ENCODE measurements at regions not wholly inside any gene's neighbourhood (a gene's known extent, or its start where the extent isn't known, plus 50 kb on each side); places are given as distances from the start of the nearest gene placed in this dataset.

DNA sequence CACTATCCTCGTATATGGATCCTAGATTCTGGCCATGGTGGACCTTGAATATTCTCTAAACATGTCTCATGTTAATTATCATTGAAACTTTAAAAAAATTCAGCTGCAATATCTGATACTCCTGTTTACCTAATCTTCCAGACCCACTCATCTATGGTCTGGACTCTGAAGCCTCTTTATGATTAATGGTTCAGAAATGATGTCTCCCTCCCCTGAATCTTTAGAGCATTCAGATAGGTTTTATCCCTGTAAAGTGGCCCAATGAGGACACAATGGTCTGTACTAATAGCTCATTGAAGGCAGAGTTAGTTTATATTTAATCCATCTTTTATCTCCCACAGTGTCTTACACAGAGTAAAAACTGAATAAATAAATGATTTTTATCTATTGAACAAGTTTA, 53.0 kb upstream of the DUSP10 start:
- no peak for ATAC-seq

DNA sequence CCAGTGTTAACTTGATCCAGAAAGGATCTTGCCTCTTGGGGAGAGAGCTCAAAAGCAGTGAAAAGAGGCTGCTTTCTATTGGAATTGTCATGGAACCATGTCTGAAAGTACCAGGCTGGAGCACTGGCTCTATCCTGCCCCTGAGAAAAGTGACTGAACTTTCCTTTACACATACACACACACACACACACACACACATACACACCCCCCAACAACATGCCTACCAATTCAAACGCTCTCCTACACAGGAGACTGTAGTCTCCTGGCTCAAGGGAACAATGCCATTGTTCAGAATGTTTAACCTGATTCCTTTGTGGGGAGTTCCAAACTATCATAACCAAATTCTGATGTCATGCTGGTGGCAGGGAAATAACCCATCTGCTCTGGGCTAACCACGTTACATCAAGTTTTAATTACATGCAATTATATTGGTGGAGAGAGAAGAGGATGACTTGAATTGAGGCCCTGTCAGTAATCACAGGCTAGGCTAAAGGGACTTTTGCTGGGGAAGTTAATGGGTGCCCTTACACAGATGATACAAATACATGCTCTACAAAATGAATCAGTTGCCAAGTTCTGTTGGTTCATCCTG, 52.3 kb upstream of the DUSP10 start:
- ATAC-seq: no peak
- TF ChIP-seq TOX (CRISPR knock-in tag; IDR thresholded peaks at IDR 0.05; ENCODE audit: borderline replicate concordance): no peak
- TF ChIP-seq ZFP30 (CRISPR knock-in tag; IDR thresholded peaks at IDR 0.05): no peak
- no peak for TF ChIP-seq ESRRG (CRISPR knock-in tag; IDR thresholded peaks at IDR 0.05)
- no peak for TF ChIP-seq ARNTL (CRISPR knock-in tag; IDR thresholded peaks at IDR 0.05; ENCODE audit: borderline replicate concordance, low read depth)
- TF ChIP-seq ZNF8 (CRISPR knock-in tag; IDR thresholded peaks at IDR 0.05): no peak
- no peak for TF ChIP-seq TSHZ2 (CRISPR knock-in tag; IDR thresholded peaks at IDR 0.05)
- no peak for TF ChIP-seq ZNF70 (CRISPR knock-in tag; IDR thresholded peaks at IDR 0.05)
- TF ChIP-seq, protein P1, sequence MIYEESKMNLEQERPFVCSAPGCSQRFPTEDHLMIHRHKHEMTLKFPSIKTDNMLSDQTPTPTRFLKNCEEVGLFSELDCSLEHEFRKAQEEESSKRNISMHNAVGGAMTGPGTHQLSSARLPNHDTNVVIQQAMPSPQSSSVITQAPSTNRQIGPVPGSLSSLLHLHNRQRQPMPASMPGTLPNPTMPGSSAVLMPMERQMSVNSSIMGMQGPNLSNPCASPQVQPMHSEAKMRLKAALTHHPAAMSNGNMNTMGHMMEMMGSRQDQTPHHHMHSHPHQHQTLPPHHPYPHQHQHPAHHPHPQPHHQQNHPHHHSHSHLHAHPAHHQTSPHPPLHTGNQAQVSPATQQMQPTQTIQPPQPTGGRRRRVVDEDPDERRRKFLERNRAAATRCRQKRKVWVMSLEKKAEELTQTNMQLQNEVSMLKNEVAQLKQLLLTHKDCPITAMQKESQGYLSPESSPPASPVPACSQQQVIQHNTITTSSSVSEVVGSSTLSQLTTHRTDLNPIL (CRISPR knock-in tag; IDR thresholded peaks at IDR 0.05; ENCODE audit: low read depth): no peak

More for the DNA sequence above, 53.0 kb upstream of the DUSP10 start:
- no peak for TF ChIP-seq ARNTL (CRISPR knock-in tag; IDR thresholded peaks at IDR 0.05; ENCODE audit: borderline replicate concordance, low read depth)
- TF ChIP-seq POU6F1 (CRISPR knock-in tag; IDR thresholded peaks at IDR 0.05; ENCODE audit: borderline replicate concordance, low read depth): no peak
- TF ChIP-seq ESRRG (CRISPR knock-in tag; IDR thresholded peaks at IDR 0.05): no peak
- TF ChIP-seq ZNF565 (CRISPR knock-in tag; conservative IDR thresholded peaks at IDR 0.05; ENCODE audit: low read depth): no peak

- TF ChIP-seq SNAI2 (CRISPR knock-in tag; IDR thresholded peaks at IDR 0.05): no peak
- TF ChIP-seq TCF4 (CRISPR knock-in tag; IDR thresholded peaks at IDR 0.05; ENCODE audit: borderline replicate concordance): no peak
- TF ChIP-seq, protein P2, sequence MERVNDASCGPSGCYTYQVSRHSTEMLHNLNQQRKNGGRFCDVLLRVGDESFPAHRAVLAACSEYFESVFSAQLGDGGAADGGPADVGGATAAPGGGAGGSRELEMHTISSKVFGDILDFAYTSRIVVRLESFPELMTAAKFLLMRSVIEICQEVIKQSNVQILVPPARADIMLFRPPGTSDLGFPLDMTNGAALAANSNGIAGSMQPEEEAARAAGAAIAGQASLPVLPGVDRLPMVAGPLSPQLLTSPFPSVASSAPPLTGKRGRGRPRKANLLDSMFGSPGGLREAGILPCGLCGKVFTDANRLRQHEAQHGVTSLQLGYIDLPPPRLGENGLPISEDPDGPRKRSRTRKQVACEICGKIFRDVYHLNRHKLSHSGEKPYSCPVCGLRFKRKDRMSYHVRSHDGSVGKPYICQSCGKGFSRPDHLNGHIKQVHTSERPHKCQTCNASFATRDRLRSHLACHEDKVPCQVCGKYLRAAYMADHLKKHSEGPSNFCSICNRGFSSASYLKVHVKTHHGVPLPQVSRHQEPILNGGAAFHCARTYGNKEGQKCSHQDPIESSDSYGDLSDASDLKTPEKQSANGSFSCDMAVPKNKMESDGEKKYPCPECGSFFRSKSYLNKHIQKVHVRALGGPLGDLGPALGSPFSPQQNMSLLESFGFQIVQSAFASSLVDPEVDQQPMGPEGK (CRISPR knock-in tag; IDR thresholded peaks at IDR 0.05; ENCODE audit: borderline replicate concordance): no peak
- TF ChIP-seq ESRRG (CRISPR knock-in tag; IDR thresholded peaks at IDR 0.05): no peak
- TF ChIP-seq, protein P1 (CRISPR knock-in tag; IDR thresholded peaks at IDR 0.05; ENCODE audit: low read depth): no peak
- no peak for TF ChIP-seq CSRNP3 (CRISPR knock-in tag; IDR thresholded peaks at IDR 0.05)
- TF ChIP-seq TSHZ2 (CRISPR knock-in tag; IDR thresholded peaks at IDR 0.05): no peak
- no peak for TF ChIP-seq GLIS3 (CRISPR knock-in tag; IDR thresholded peaks at IDR 0.05)
- no peak for TF ChIP-seq ARNTL (CRISPR knock-in tag; IDR thresholded peaks at IDR 0.05; ENCODE audit: borderline replicate concordance, low read depth)
- TF ChIP-seq OSR1 (CRISPR knock-in tag; IDR thresholded peaks at IDR 0.05): no peak
- TF ChIP-seq RARB (CRISPR knock-in tag; IDR thresholded peaks at IDR 0.05): no peak
- no peak for TF ChIP-seq ZFP30 (CRISPR knock-in tag; IDR thresholded peaks at IDR 0.05)
- no peak for TF ChIP-seq ZNF70 (CRISPR knock-in tag; IDR thresholded peaks at IDR 0.05)
- TF ChIP-seq ISL1 (CRISPR knock-in tag; IDR thresholded peaks at IDR 0.05): no peak
- TF ChIP-seq BACH2 (CRISPR knock-in tag; IDR thresholded peaks at IDR 0.05; ENCODE audit: borderline replicate concordance): no peak
- no peak for TF ChIP-seq ZNF8 (CRISPR knock-in tag; IDR thresholded peaks at IDR 0.05)
- no peak for TF ChIP-seq ZNF565 (CRISPR knock-in tag; conservative IDR thresholded peaks at IDR 0.05; ENCODE audit: low read depth)
- no peak for ATAC-seq
These were observed 51.7 kb upstream of the DUSP10 start for GRCh38 chr1:221793439-221794078.

Measured in SK-N-SH treated with all-trans-retinoic acid at 6 μM for 48 hours (cell line).